Neutrophil (primary cell): ENCODE measurements at regions not wholly inside any gene's neighbourhood (a gene's known extent, or its start where the extent isn't known, plus 50 kb on each side); places are given as distances from the start of the nearest gene placed in this dataset.

ENCODE experiments used
- H3K27ac ChIP-seq: fragments of 200-600 bp; sonication (generic); 2 replicates; pipeline ENCODE4 v1.5.1; 2016; ENCODE audit warnings: mild to moderate bottlenecking, moderate library complexity
- H3K27me3 ChIP-seq: fragments of 200-600 bp; sonication (generic); 2 replicates; pipeline ENCODE4 v1.6.0; 2016; ENCODE audit warnings: mild to moderate bottlenecking
- H3K36me3 ChIP-seq: fragments of 200-600 bp; sonication (generic); 2 replicates; pipeline ENCODE4 v1.5.1; 2017
- H3K4me1 ChIP-seq, 2 experiments: fragments of 200-600 bp in 1 of 2; sonication (generic) in 1 of 2; 1 replicate in 1 of 2; 2 replicates in 1 of 2; pipeline versions ENCODE4 v1.5.1 to v1.6.1; 2013 to 2016; ENCODE audit warnings: low read depth in 1 of 2, low read length in 1 of 2, mild to moderate bottlenecking in 1 of 2, moderate library complexity in 1 of 2; ENCODE audit not compliant: control insufficient read depth in 1 of 2, insufficient read depth in 1 of 2
- H3K4me3 ChIP-seq, 2 experiments: fragments of 200-600 bp in 1 of 2; sonication (generic) in 1 of 2; 1 replicate in 1 of 2; 2 replicates in 1 of 2; pipeline ENCODE4 v1.5.1; 2013 to 2016; ENCODE audit warnings: low read depth in 1 of 2, low read length in 1 of 2, mild to moderate bottlenecking in 1 of 2, moderate library complexity in 1 of 2
- H3K9me3 ChIP-seq: fragments of 200-600 bp; sonication (generic); 2 replicates; pipeline ENCODE4 v1.5.1; 2016
- TF ChIP-seq, protein P1 (sequence below): fragments of 200-600 bp; sonication (generic); IDR thresholded peaks from 2 replicates; pipeline ENCODE4 v1.5.1; 2016; ENCODE audit warnings: antibody characterized with exemption

DNA sequence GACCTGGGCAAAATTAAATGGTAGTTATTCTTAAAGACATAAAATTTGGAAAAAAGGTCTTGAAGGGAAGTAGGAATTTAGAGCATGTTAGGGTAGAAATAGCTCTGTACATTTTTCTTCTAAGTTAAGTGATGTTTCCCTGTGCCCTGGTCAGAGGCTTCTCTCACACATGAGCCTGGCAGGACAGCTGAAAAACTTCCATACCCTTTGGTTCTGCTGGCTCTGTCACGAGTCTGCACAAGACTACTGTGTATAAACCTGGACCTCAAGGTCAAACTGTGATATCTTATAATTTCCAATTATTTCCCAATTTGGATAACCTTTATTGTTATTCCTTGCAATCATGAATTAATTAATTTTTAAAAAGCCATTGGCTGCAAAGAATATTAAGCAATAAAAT lies 664.7 kb downstream of the BCL11A start:
- TF ChIP-seq, protein P1, sequence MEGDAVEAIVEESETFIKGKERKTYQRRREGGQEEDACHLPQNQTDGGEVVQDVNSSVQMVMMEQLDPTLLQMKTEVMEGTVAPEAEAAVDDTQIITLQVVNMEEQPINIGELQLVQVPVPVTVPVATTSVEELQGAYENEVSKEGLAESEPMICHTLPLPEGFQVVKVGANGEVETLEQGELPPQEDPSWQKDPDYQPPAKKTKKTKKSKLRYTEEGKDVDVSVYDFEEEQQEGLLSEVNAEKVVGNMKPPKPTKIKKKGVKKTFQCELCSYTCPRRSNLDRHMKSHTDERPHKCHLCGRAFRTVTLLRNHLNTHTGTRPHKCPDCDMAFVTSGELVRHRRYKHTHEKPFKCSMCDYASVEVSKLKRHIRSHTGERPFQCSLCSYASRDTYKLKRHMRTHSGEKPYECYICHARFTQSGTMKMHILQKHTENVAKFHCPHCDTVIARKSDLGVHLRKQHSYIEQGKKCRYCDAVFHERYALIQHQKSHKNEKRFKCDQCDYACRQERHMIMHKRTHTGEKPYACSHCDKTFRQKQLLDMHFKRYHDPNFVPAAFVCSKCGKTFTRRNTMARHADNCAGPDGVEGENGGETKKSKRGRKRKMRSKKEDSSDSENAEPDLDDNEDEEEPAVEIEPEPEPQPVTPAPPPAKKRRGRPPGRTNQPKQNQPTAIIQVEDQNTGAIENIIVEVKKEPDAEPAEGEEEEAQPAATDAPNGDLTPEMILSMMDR = no peak
- no peaks in the 10 kb centered on the region for H3K27me3 ChIP-seq
- no peaks in the 10 kb centered on the region for H3K9me3 ChIP-seq
- no peaks in the 10 kb centered on the region for H3K36me3 ChIP-seq
- no peaks in the 10 kb centered on the region for H3K4me1 ChIP-seq
- no peak overlapping the region for H3K4me3 ChIP-seq
- no peak overlapping the region for H3K27ac ChIP-seq

DNA sequence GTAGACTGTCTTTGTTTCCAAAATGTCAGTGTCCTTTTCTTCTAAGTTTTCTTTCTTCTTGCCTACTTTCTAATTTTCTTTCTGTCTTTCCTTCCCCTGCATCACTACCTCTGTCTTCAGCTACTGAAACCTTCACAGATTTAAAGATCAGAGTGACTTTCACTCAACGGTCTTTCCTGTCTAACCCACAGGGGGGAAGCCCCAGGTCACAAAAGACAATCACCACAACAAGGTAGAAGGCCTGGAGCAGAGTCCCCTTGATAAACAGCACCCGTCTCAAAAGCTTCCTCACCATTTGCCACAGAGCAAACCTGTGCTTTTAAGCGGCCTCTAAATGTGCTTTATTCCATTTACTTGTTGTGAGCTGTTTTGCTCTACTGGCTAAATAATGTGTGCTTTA lies 665.4 kb downstream of the BCL11A start:
- Histone ChIP-seq H3K36me3 (no peaks in the 10 kb centered on the region), H3K4me3 (no peak overlapping the region), H3K4me1 (no peaks in the 10 kb centered on the region), H3K27me3 (no peaks in the 10 kb centered on the region), H3K9me3 (no peaks in the 10 kb centered on the region), H3K27ac (no peak overlapping the region)
- TF ChIP-seq, protein P1 = no peak

DNA sequence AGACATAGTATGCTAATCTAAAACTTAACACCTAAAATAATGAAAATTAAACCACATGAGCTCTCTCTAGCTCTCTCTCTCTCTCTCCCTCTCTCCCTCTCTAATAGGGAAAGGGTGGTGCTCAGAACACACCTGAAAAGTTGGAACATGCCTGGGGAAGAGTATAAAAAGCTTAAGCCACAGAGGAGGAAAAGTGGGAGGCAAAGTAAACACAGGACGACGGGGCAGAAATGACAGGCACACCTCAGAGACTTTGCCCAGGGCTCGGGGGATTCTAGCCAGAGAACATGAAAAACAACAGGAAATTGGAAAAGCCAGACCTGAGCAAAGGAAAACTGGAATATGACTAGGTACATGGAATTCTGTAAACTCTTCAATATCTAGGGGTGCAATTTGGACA lies 666.1 kb downstream of the BCL11A start:
- Histone ChIP-seq H3K27ac (no peak overlapping the region), H3K27me3 (no peaks in the 10 kb centered on the region), H3K36me3 (no peaks in the 10 kb centered on the region), H3K4me3 (no peak overlapping the region), H3K9me3 (no peaks in the 10 kb centered on the region), H3K4me1 (no peaks in the 10 kb centered on the region)
- TF ChIP-seq, protein P1 = no peak

DNA sequence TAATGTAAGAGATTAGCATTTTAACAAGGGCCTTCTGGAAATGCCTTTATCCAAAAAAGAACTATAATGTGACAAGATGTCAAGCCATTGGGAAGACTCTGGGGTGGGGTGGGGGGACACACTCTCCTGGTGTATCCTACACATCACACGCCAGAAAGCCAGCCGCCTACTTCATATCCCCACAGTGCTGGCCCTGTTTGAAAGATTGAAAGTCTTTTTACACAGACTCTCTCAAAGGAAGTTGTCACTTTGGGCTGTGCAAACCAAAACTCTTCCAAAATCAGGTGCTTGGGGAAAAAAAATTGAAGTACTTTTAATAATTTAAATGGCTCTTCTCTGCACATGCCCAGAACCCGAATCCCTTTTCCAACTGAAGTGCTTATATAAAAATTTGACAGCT lies 666.7 kb downstream of the BCL11A start:
- Histone ChIP-seq H3K27me3 (no peaks in the 10 kb centered on the region), H3K27ac (no peak overlapping the region), H3K4me1 (no peaks in the 10 kb centered on the region), H3K36me3 (no peaks in the 10 kb centered on the region), H3K9me3 (no peaks in the 10 kb centered on the region), H3K4me3 (no peak overlapping the region)
- TF ChIP-seq, protein P1 = no peak

DNA sequence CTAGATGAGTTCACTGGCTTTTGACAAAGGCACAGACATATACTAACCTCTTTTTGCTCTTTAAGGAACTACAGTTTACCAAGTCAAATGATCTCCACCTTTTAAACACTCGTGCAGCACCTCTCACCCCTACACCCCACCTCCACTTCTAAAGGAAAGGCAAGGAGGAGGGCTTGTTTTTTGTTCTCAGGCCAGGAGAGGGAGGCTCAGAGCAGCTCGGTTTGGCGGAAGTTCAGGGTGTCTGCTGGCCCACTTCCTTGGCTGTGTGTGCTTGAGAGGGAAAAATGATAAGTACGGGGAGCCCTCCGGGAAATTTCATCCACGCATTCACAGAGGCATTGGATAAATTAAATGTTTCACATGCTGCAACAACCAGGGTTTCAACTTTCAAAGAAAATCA lies 667.9 kb downstream of the BCL11A start:
- TF ChIP-seq, protein P1 = no peak
- Histone ChIP-seq H3K27ac (no peak overlapping the region), H3K36me3 (no peaks in the 10 kb centered on the region), H3K9me3 (no peaks in the 10 kb centered on the region), H3K4me1 (no peaks in the 10 kb centered on the region), H3K4me3 (no peak overlapping the region), H3K27me3 (no peaks in the 10 kb centered on the region)

DNA sequence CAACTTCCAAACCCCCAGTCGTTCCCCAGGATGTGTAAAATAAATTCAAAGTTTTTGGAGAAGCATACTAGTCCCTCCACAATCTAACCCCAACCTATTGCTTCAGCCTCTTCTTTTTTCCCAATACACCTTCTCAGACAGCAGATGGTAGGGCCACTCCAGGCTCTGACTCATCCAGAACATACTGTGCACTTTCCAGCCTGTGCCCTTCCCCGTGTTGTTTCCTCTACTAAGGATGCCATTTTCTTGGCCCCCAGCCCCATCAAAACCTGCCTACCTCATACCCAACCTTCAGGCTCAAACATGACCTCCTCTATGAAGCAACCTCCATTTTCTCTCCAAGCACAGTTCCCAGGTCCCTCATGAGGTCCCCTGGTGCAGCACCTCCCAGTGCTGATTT lies 669.3 kb downstream of the BCL11A start:
- TF ChIP-seq, protein P1 = no peak
- H3K9me3 ChIP-seq = no peaks in the 10 kb centered on the region
- H3K36me3 ChIP-seq = no peaks in the 10 kb centered on the region
- no peaks in the 10 kb centered on the region for H3K4me1 ChIP-seq
- no peak overlapping the region for H3K4me3 ChIP-seq
- no peaks in the 10 kb centered on the region for H3K27me3 ChIP-seq
- H3K27ac ChIP-seq = no peak overlapping the region
